Endothelial cell of umbilical vein (primary cell): ENCODE measurements at regions not wholly inside any gene's neighbourhood (a gene's known extent, or its start where the extent isn't known, plus 50 kb on each side); places are given as distances from the start of the nearest gene placed in this dataset.

Experiments used
- BruUV-seq: library from RNA; stranded (reverse); fragments of 400-500 nt; replicated peaks from 2 replicates; lab custom pipeline; 2021; lab: Mats Ljungman, UMichigan
- CTCF ChIA-PET: fragments of 300-600, 350-600 bp; sonication (Branson Sonifier 250); formaldehyde crosslinking; loops from one replicate; lab custom pipeline; 2021; ENCODE audit warnings: antibody characterized with exemption, inconsistent platforms; lab: Charles Lee
- POLR2A ChIA-PET: fragments of 300-600, 350-600 bp; sonication (Branson Sonifier 250); formaldehyde crosslinking; loops from one replicate; lab custom pipeline; 2021; ENCODE audit warnings: antibody characterized with exemption, inconsistent platforms; lab: Charles Lee
- DNase-seq: peaks from one replicate; pipeline ENCODE4 v3.0.0-alpha.2; 2011; ENCODE audit warnings: low read depth, low spot score
- FAIRE-seq: peaks from 2 replicates; lab custom pipeline; 2011; peaks lifted over from hg19 to GRCh38; lab: Jason Lieb, UNC
- H2AFZ ChIP-seq: 2 replicates; pipeline ENCODE4 v1.6.0; 2012; ENCODE audit warnings: low read depth, low read length, control low read depth, inconsistent platforms
- H3K27ac ChIP-seq: 2 replicates; pipeline ENCODE4 v1.5.1; 2011; ENCODE audit warnings: low read depth, mild to moderate bottlenecking, control low read depth, low read length, moderate library complexity; ENCODE audit not compliant: insufficient read depth
- H3K27me3 ChIP-seq, 2 experiments: 2 replicates each; pipeline versions ENCODE4 v1.6.0 to v1.6.1; 2011; ENCODE audit warnings: low read length in 2 of 2, mixed read lengths in 1 of 2; ENCODE audit not compliant: control insufficient read depth in 2 of 2, insufficient read depth in 2 of 2
- H3K36me3 ChIP-seq, 2 experiments: 2 replicates in 1 of 2; 3 replicates in 1 of 2; pipeline ENCODE4 v1.5.1; 2011; ENCODE audit warnings: low read length in 2 of 2, mild to moderate bottlenecking in 1 of 2, moderate library complexity in 1 of 2; ENCODE audit not compliant: control insufficient read depth in 2 of 2, insufficient read depth in 2 of 2; ENCODE audit errors: extremely low read depth in 1 of 2
- H3K4me1 ChIP-seq: 3 replicates; pipeline ENCODE4 v1.5.1; 2011; ENCODE audit warnings: mild to moderate bottlenecking, low read length; ENCODE audit not compliant: control insufficient read depth, insufficient read depth; ENCODE audit errors: extremely low read depth
- H3K4me2 ChIP-seq: 2 replicates; pipeline ENCODE4 v1.6.1; 2011; ENCODE audit warnings: low read length, control low read depth, mixed read lengths; ENCODE audit not compliant: insufficient read depth
- H3K4me3 ChIP-seq, 3 experiments: fragments of 200-600 bp in 1 of 3; sonication (generic), shearing (Covaris generic) in 1 of 3; replicated peaks in 1 of 3; 2 replicates each; pipeline ENCODE4 v1.5.1; 2011 to 2016; ENCODE audit warnings: control low read depth in 3 of 3, low read length in 3 of 3, mild to moderate bottlenecking in 2 of 3, inconsistent platforms in 1 of 3, low read depth in 1 of 3, moderate library complexity in 1 of 3; ENCODE audit not compliant: insufficient read depth in 1 of 3
- H3K79me2 ChIP-seq: 2 replicates; pipeline ENCODE4 v1.6.0; 2012; ENCODE audit warnings: low read length, inconsistent platforms; ENCODE audit not compliant: control insufficient read depth, insufficient read depth
- H3K9ac ChIP-seq: replicated peaks from 2 replicates; pipeline ENCODE3; 2011; ENCODE audit warnings: low read length, control low read depth; ENCODE audit not compliant: insufficient read depth; ENCODE audit errors: extremely low read depth
- H3K9me1 ChIP-seq: replicated peaks from 3 replicates; pipeline ENCODE4 v1.6.0; 2011; ENCODE audit warnings: mild to moderate bottlenecking, low read length; ENCODE audit not compliant: control insufficient read depth, insufficient read depth; ENCODE audit errors: extremely low read depth
- H3K9me3 ChIP-seq: replicated peaks from 2 replicates; pipeline ENCODE4 v1.5.1; 2012; ENCODE audit warnings: low read length, inconsistent platforms; ENCODE audit not compliant: control insufficient read depth, insufficient read depth
- H4K20me1 ChIP-seq: replicated peaks from 2 replicates; pipeline ENCODE3; 2011; ENCODE audit warnings: mild to moderate bottlenecking, low read length; ENCODE audit not compliant: control insufficient read depth, insufficient read depth; ENCODE audit errors: extremely low read depth
- CTCF ChIP-seq, 2 donors: IDR thresholded peaks; 1 replicate in 1 of 2; 2 replicates in 1 of 2; pipeline ENCODE4 v1.5.1; 2011; ENCODE audit warnings: low read length in 2 of 2, mild to moderate bottlenecking in 2 of 2, moderate library complexity in 2 of 2, control low read depth in 1 of 2, inconsistent platforms in 1 of 2, low read depth in 1 of 2; ENCODE audit not compliant: insufficient read depth in 1 of 2; ENCODE audit errors: extremely low read depth in 1 of 2
- EZH2 ChIP-seq: IDR thresholded peaks from 2 replicates; pipeline ENCODE4 v1.6.1; 2012; ENCODE audit warnings: borderline replicate concordance, low read depth, mild to moderate bottlenecking, moderate library complexity, low read length, inconsistent platforms; ENCODE audit not compliant: severe bottlenecking
- FOS ChIP-seq: IDR thresholded peaks from 2 replicates; pipeline ENCODE4 v1.6.1; 2011; ENCODE audit warnings: mild to moderate bottlenecking, low read length, moderate library complexity, borderline replicate concordance; ENCODE audit not compliant: insufficient read depth
- GATA2 ChIP-seq: IDR thresholded peaks from 2 replicates; pipeline ENCODE4 v1.7.0; 2011; ENCODE audit warnings: low read depth, mild to moderate bottlenecking, moderate library complexity, mixed read lengths, low read length; ENCODE audit not compliant: insufficient read length, insufficient read depth
- JUN ChIP-seq: IDR thresholded peaks from 2 replicates; pipeline ENCODE4 v1.6.1; 2011; ENCODE audit warnings: borderline replicate concordance, low read depth; ENCODE audit not compliant: insufficient read length, insufficient read depth
- MAX ChIP-seq: IDR thresholded peaks from 2 replicates; pipeline ENCODE4 v1.6.1; 2011; ENCODE audit not compliant: insufficient read depth, insufficient read length
- MYC ChIP-seq: IDR thresholded peaks from one replicate; pipeline ENCODE4 v1.6.1; 2011; ENCODE audit warnings: mild to moderate bottlenecking, low read depth, low read length
- POLR2A ChIP-seq: IDR thresholded peaks from 2 replicates; pipeline ENCODE4 v1.6.1; 2012; ENCODE audit warnings: low read depth, mild to moderate bottlenecking, control low read depth, low read length
- POLR2AphosphoS5 ChIP-seq: IDR thresholded peaks from 2 replicates; pipeline ENCODE4 v1.6.1; 2012; ENCODE audit warnings: low read depth, mild to moderate bottlenecking, control low read depth, low read length, moderate library complexity; ENCODE audit not compliant: insufficient read depth
- dilution Hi-C: fragments of 300-500 bp; cut with MboI; formaldehyde crosslinking; loops from one replicate; pipeline ENCODE4 v1.15.0; 2019; ENCODE audit warnings: low sequenced_read_pairs; ENCODE audit not compliant: extremely low pct_ligation_motif_present
- intact Hi-C: fragments of 100-400 bp; cut with micrococcal nuclease; formaldehyde crosslinking; loops from one replicate; pipeline ENCODE4 v1.10.0; 2022

GRCh38 chr18:11541179-11541578, 68.2 kb upstream of the SLC35G4 start:
- H4K20me1 ChIP-seq: no peaks in the 10 kb centered on the region
- no peak overlapping the region for H2AFZ ChIP-seq
- no peak for DNase-seq
- no peaks in the 10 kb centered on the region for H3K9me3 ChIP-seq
- ChIA-PET CTCF (interaction anchor here (1.2 to 4.8 kb wide), 3 partner anchors 11 to 231 kb away, joined by 6 to 30 read pairs (median 10); no protein-coding TSS in a partner anchor), POLR2A (no interaction called here)
- H3K27me3 ChIP-seq: no peaks in the 10 kb centered on the region
- no peak overlapping the region for H3K4me2 ChIP-seq
- H3K4me1 ChIP-seq: no peaks in the 10 kb centered on the region
- intact Hi-C loops: no loop called here
- H3K36me3 ChIP-seq: no peaks in the 10 kb centered on the region
- TF ChIP-seq GATA2: no peak
- TF ChIP-seq FOS: no peak
- TF ChIP-seq CTCF (IDR thresholded peaks at IDR 0.05; ENCODE audit: extremely low read depth in 1 of 2, insufficient read depth in 1 of 2, low read depth in 1 of 2, low read length in 2 of 2): no peak
- TF ChIP-seq MAX: no peak
- no peak for TF ChIP-seq POLR2A
- TF ChIP-seq POLR2AphosphoS5: no peak
- TF ChIP-seq JUN: no peak
- TF ChIP-seq EZH2: no peak
- no peak for TF ChIP-seq MYC
- H3K9ac ChIP-seq: no peak overlapping the region
- H3K79me2 ChIP-seq: no peaks in the 10 kb centered on the region
- H3K9me1 ChIP-seq: no peaks in the 10 kb centered on the region
- dilution Hi-C loops: no loop called here
- H3K4me3 ChIP-seq: no peak overlapping the region
- FAIRE-seq: no peak
- BruUV-seq: no TSS peak
- H3K27ac ChIP-seq: no peak overlapping the region
